H1 (cell line): ENCODE measurements at regions not wholly inside any gene's neighbourhood (a gene's known extent, or its start where the extent isn't known, plus 50 kb on each side); places are given as distances from the start of the nearest gene placed in this dataset.

ENCODE experiments used
- ATF3 ChIP-seq: IDR thresholded peaks from 2 replicates; pipeline ENCODE4 v1.6.1; 2011; ENCODE audit warnings: low read depth, mild to moderate bottlenecking, low read length; ENCODE audit not compliant: insufficient read depth
- BRCA1 ChIP-seq: IDR thresholded peaks from 2 replicates; pipeline ENCODE4 v1.6.1; 2012; ENCODE audit warnings: low read depth, low read length, improper control_type of control experiment
- CTCF ChIP-seq, 3 experiments: IDR thresholded peaks; 1 replicate in 2 of 3; 2 replicates in 1 of 3; pipeline versions ENCODE4 v1.5.1 to v1.6.1; 2011; ENCODE audit warnings: low read length in 3 of 3, mild to moderate bottlenecking in 3 of 3, inconsistent platforms in 2 of 3, low read depth in 1 of 3, moderate library complexity in 1 of 3; ENCODE audit not compliant: insufficient read depth in 1 of 3; ENCODE audit errors: control extremely low read depth in 1 of 3
- JUN ChIP-seq: IDR thresholded peaks from 2 replicates; pipeline ENCODE4 v1.6.1; 2011; ENCODE audit warnings: low read depth, mild to moderate bottlenecking, improper control_type of control experiment, low read length
- MAX ChIP-seq: IDR thresholded peaks from 2 replicates; pipeline ENCODE4 v1.6.1; 2012; ENCODE audit warnings: inconsistent platforms
- PHF8 ChIP-seq: fragments of 200-600 bp; sonication (generic); conservative IDR thresholded peaks from 2 replicates; pipeline ENCODE4 v1.7.1; 2012; ENCODE audit warnings: low read depth, mild to moderate bottlenecking, inconsistent platforms, low read length, moderate library complexity
- POLR2A ChIP-seq, 2 experiments: IDR thresholded peaks; 1 replicate in 1 of 2; 2 replicates in 1 of 2; pipeline ENCODE4 v1.6.1; 2011; ENCODE audit warnings: low read depth in 2 of 2, low read length in 2 of 2, mild to moderate bottlenecking in 2 of 2; ENCODE audit errors: control extremely low read depth in 1 of 2
- RFX5 ChIP-seq: IDR thresholded peaks from 2 replicates; pipeline ENCODE4 v1.6.1; 2011; ENCODE audit warnings: low read depth, low read length, improper control_type of control experiment, borderline replicate concordance
- TAF7 ChIP-seq: optimal IDR thresholded peaks from 2 replicates; pipeline ENCODE3; 2011; ENCODE audit warnings: low read depth, mild to moderate bottlenecking, inconsistent platforms, low read length, moderate library complexity, borderline replicate concordance
- YY1 ChIP-seq: IDR thresholded peaks from 2 replicates; pipeline ENCODE4 v1.6.1; 2011; ENCODE audit warnings: low read depth, mild to moderate bottlenecking, low read length

GRCh38 chr3:154548341-154548740 is 118.4 kb upstream of the GPR149 start:
- TF ChIP-seq CTCF (IDR thresholded peaks at IDR 0.05; ENCODE audit: control extremely low read depth in 1 of 3, insufficient read depth in 1 of 3, low read depth in 1 of 3, low read length in 3 of 3) (no peak), ATF3 (no peak), BRCA1 (no peak), MAX (no peak), YY1 (no peak), PHF8 (no peak), JUN (no peak), POLR2A (IDR thresholded peaks at IDR 0.05; ENCODE audit: control extremely low read depth in 1 of 2, low read depth in 2 of 2, low read length in 2 of 2) (no peak), RFX5 (no peak), TAF7 (no peak)
